Neuronal stem cell (in vitro differentiated cells): ENCODE measurements at regions not wholly inside any gene's neighbourhood (a gene's known extent, or its start where the extent isn't known, plus 50 kb on each side); places are given as distances from the start of the nearest gene placed in this dataset.
"Not testable (repeated sequence)": the region's sequence is repeated elsewhere in the genome, so short reads cannot be mapped to it uniquely, and the experiment has no call there.

Experiments
- DNase-seq: peaks from one replicate; pipeline ENCODE4 v3.0.0-alpha.2; 2013; ENCODE audit warnings: low spot score
- H2AFZ ChIP-seq: one replicate; pipeline ENCODE4 v1.6.1; 2013; ENCODE audit warnings: mild to moderate bottlenecking, low read length, inconsistent platforms
- H2AK5ac ChIP-seq: 2 replicates; pipeline ENCODE4 v1.6.1; 2013; ENCODE audit warnings: low read depth, mild to moderate bottlenecking, inconsistent platforms, low read length, moderate library complexity, mixed read lengths
- H2BK120ac ChIP-seq: 2 replicates; pipeline ENCODE4 v1.6.1; 2013; ENCODE audit warnings: low read depth, mild to moderate bottlenecking, inconsistent platforms, low read length, moderate library complexity, mixed read lengths
- H2BK12ac ChIP-seq: one replicate; pipeline ENCODE4 v1.6.1; 2013; ENCODE audit warnings: low read length, inconsistent platforms
- H2BK15ac ChIP-seq: 2 replicates; pipeline ENCODE4 v1.6.1; 2013; ENCODE audit warnings: mild to moderate bottlenecking, low read length, inconsistent platforms, mixed read lengths
- H2BK5ac ChIP-seq: one replicate; pipeline ENCODE4 v1.6.1; 2013; ENCODE audit warnings: inconsistent platforms, mild to moderate bottlenecking, low read length, moderate library complexity
- H3K14ac ChIP-seq: one replicate; pipeline ENCODE4 v1.6.1; 2013; ENCODE audit warnings: low read length, inconsistent platforms
- H3K18ac ChIP-seq: 2 replicates; pipeline ENCODE4 v1.6.1; 2013; ENCODE audit warnings: low read length, inconsistent platforms
- H3K23ac ChIP-seq: 2 replicates; pipeline ENCODE4 v1.6.1; 2013; ENCODE audit warnings: low read depth, mild to moderate bottlenecking, mixed read lengths, low read length, inconsistent platforms; ENCODE audit not compliant: poor library complexity
- H3K27ac ChIP-seq: replicated peaks from 3 replicates; pipeline ENCODE4 v1.5.1; 2013; ENCODE audit warnings: low read length, inconsistent platforms
- H3K27me3 ChIP-seq, 3 experiments: 2 replicates each; pipeline ENCODE4 v1.6.1; 2013; ENCODE audit warnings: low read length in 3 of 3, mild to moderate bottlenecking in 2 of 3, inconsistent platforms in 1 of 3, low read depth in 1 of 3, mixed read lengths in 1 of 3, moderate library complexity in 1 of 3; ENCODE audit not compliant: control insufficient read depth in 3 of 3, insufficient read depth in 3 of 3
- H3K36me3 ChIP-seq, 2 donors: replicated peaks in 1 of 2; 2 replicates each; pipeline ENCODE4 v1.6.1; 2013; ENCODE audit warnings: low read length in 2 of 2; ENCODE audit not compliant: control insufficient read depth in 2 of 2, insufficient read depth in 2 of 2
- H3K4ac ChIP-seq: 2 replicates; pipeline ENCODE4 v1.6.1; 2013; ENCODE audit warnings: inconsistent platforms, mild to moderate bottlenecking, low read length, moderate library complexity
- H3K4me1 ChIP-seq, 2 donors: 1 replicate in 1 of 2; 2 replicates in 1 of 2; pipeline ENCODE4 v1.6.1; 2013; ENCODE audit warnings: low read length in 2 of 2, low read depth in 1 of 2; ENCODE audit not compliant: control insufficient read depth in 2 of 2, insufficient read depth in 1 of 2
- H3K4me2 ChIP-seq: one replicate; pipeline ENCODE4 v1.6.1; 2013; ENCODE audit warnings: mild to moderate bottlenecking, low read length, inconsistent platforms; ENCODE audit not compliant: insufficient read depth, poor library complexity, severe bottlenecking
- H3K4me3 ChIP-seq, 2 donors: 2 replicates each; pipeline ENCODE4 v1.5.1; 2013; ENCODE audit warnings: low read length in 2 of 2, mild to moderate bottlenecking in 2 of 2, inconsistent platforms in 1 of 2, moderate library complexity in 1 of 2
- H3K79me1 ChIP-seq: one replicate; pipeline ENCODE4 v1.6.1; 2013; ENCODE audit warnings: low read depth, mild to moderate bottlenecking, inconsistent platforms, low read length, moderate library complexity
- H3K9ac ChIP-seq: one replicate; pipeline ENCODE4 v1.6.1; 2013; ENCODE audit warnings: mild to moderate bottlenecking, low read depth, low read length, inconsistent platforms; ENCODE audit not compliant: poor library complexity
- H3K9me3 ChIP-seq, 2 donors: replicated peaks in 1 of 2; 2 replicates each; pipeline versions ENCODE3 to v1.6.1; 2013; ENCODE audit warnings: low read length in 2 of 2, mild to moderate bottlenecking in 2 of 2, inconsistent platforms in 1 of 2, low read depth in 1 of 2, mixed read lengths in 1 of 2, moderate library complexity in 1 of 2; ENCODE audit not compliant: control insufficient read depth in 2 of 2, insufficient read depth in 1 of 2
- H4K8ac ChIP-seq: one replicate; pipeline ENCODE4 v1.6.1; 2013; ENCODE audit warnings: low read depth, mild to moderate bottlenecking, inconsistent platforms, low read length, moderate library complexity
- H4K91ac ChIP-seq: one replicate; pipeline ENCODE4 v1.6.1; 2013; ENCODE audit warnings: low read length, low read depth, mild to moderate bottlenecking, inconsistent platforms; ENCODE audit not compliant: poor library complexity
- WGBS, 2 donors: extraction: QIAGEN DNeasy Blood & Tissue Kit; methylation state at CpG; one replicate each; pipeline ENCODE4 v1.1.7; 2013; ENCODE audit warnings: missing lambda C conversion rate in 2 of 2, mixed read lengths in 1 of 2; ENCODE audit not compliant: insufficient read length in 2 of 2, insufficient replicate concordance in 1 of 2; ENCODE audit errors: extremely low coverage in 2 of 2; 5-methylcytosine and 5-hydroxymethylcytosine counted together

GRCh38 chrY:13881096-13881495 lies 105.2 kb downstream of the VCY start:
- DNase-seq = no peak
- H3K27ac ChIP-seq = no peak overlapping the region
- no peak overlapping the region for H2AFZ ChIP-seq
- no peak overlapping the region for H2AK5ac ChIP-seq
- H3K4me2 ChIP-seq = no peak overlapping the region
- no peak overlapping the region for H2BK120ac ChIP-seq
- no peak overlapping the region for H3K14ac ChIP-seq
- no peak overlapping the region for H2BK15ac ChIP-seq
- H3K79me1 ChIP-seq = no peaks in the 10 kb centered on the region
- H3K9me3 ChIP-seq = no peaks in the 10 kb centered on the region
- H2BK5ac ChIP-seq = no peak overlapping the region
- H3K4me3 ChIP-seq = no peak overlapping the region
- no peak overlapping the region for H4K8ac ChIP-seq
- WGBS, 2 donors = no CpG with 5 or more reads among the region's 2 CpGs
- no peak overlapping the region for H3K18ac ChIP-seq
- H2BK12ac ChIP-seq = no peak overlapping the region
- no peaks in the 10 kb centered on the region for H3K36me3 ChIP-seq
- no peak overlapping the region for H3K9ac ChIP-seq
- H3K27me3 ChIP-seq = no peaks in the 10 kb centered on the region
- H3K4me1 ChIP-seq = no peaks in the 10 kb centered on the region
- H3K23ac ChIP-seq = no peak overlapping the region
- H3K4ac ChIP-seq = no peak overlapping the region
- H4K91ac ChIP-seq = no peak overlapping the region

GRCh38 chrY:13882829-13883228 lies 103.4 kb downstream of the VCY start:
- Histone ChIP-seq H3K4me1 (no peaks in the 10 kb centered on the region), H3K27ac (no peak overlapping the region), H3K27me3 (no peaks in the 10 kb centered on the region), H2BK12ac (no peak overlapping the region), H3K18ac (no peak overlapping the region), H2AFZ (no peak overlapping the region), H3K79me1 (no peaks in the 10 kb centered on the region), H2BK120ac (no peak overlapping the region), H3K4me3 (no peak overlapping the region), H3K9me3 (no peaks in the 10 kb centered on the region), H3K23ac (no peak overlapping the region), H3K36me3 (peaks cover 0 to under 1% of the 10 kb centered on the region in 2 donors), H3K4me2 (no peak overlapping the region), H2BK15ac (no peak overlapping the region), H3K14ac (no peak overlapping the region), H2BK5ac (no peak overlapping the region), H4K91ac (no peak overlapping the region), H4K8ac (no peak overlapping the region), H2AK5ac (no peak overlapping the region), H3K9ac (no peak overlapping the region), H3K4ac (no peak overlapping the region)
- WGBS, 2 donors = no CpG with 5 or more reads among the region's 5 CpGs
- DNase-seq = no peak

- not testable (repeated sequence) for H3K23ac ChIP-seq, H3K36me3 ChIP-seq, H4K91ac ChIP-seq, H3K27me3 ChIP-seq, H3K4me3 ChIP-seq, H2BK120ac ChIP-seq, H2AK5ac ChIP-seq, H3K4me2 ChIP-seq, H3K9me3 ChIP-seq, H3K14ac ChIP-seq, H2BK12ac ChIP-seq, H4K8ac ChIP-seq, H3K79me1 ChIP-seq, DNase-seq, H2AFZ ChIP-seq, H3K27ac ChIP-seq, H2BK15ac ChIP-seq, H3K4ac ChIP-seq, H3K9ac ChIP-seq, H3K4me1 ChIP-seq, H3K18ac ChIP-seq, H2BK5ac ChIP-seq
- no CpG with 5 or more reads among the region's 2 CpGs for WGBS, 2 donors
Observed at GRCh38 chrY:13894028-13894427, 92.2 kb downstream of the VCY start.

- Histone ChIP-seq H3K4ac (no peak overlapping the region), H3K79me1 (no peaks in the 10 kb centered on the region), H4K8ac (no peak overlapping the region), H3K4me2 (no peak overlapping the region), H2AFZ (no peak overlapping the region), H3K23ac (no peak overlapping the region), H3K4me1 (no peaks in the 10 kb centered on the region), H3K9ac (no peak overlapping the region), H2AK5ac (no peak overlapping the region), H2BK120ac (no peak overlapping the region), H3K27me3 (no peaks in the 10 kb centered on the region), H3K36me3 (no peaks in the 10 kb centered on the region), H3K18ac (no peak overlapping the region), H3K14ac (no peak overlapping the region), H3K4me3 (no peak overlapping the region), H2BK15ac (no peak overlapping the region), H3K27ac (no peak overlapping the region), H3K9me3 (no peaks in the 10 kb centered on the region), H2BK5ac (no peak overlapping the region), H2BK12ac (no peak overlapping the region), H4K91ac (no peak overlapping the region)
- no peak for DNase-seq
Observed at GRCh38 chrY:13907736-13908135, 78.5 kb downstream of the VCY start.
